Esophagus (tissue), 2 donors: ENCODE measurements at regions not wholly inside any gene's neighbourhood (a gene's known extent, or its start where the extent isn't known, plus 50 kb on each side); places are given as distances from the start of the nearest gene placed in this dataset.

Source experiments
- H3K27ac ChIP-seq, 2 donors: one replicate each; pipeline ENCODE4 v1.5.1; 2013; ENCODE audit warnings: low read depth in 2 of 2, mild to moderate bottlenecking in 2 of 2, inconsistent platforms in 1 of 2, low read length in 1 of 2, moderate library complexity in 1 of 2
- H3K27me3 ChIP-seq, 2 donors: one replicate each; pipeline ENCODE4 v1.6.1; 2013; ENCODE audit warnings: low read length in 2 of 2, control low read depth in 1 of 2, mild to moderate bottlenecking in 1 of 2; ENCODE audit not compliant: insufficient read depth in 2 of 2, control insufficient read depth in 1 of 2
- H3K36me3 ChIP-seq, 2 donors: one replicate each; pipeline ENCODE4 v1.6.1; 2013; ENCODE audit warnings: low read length in 1 of 2; ENCODE audit not compliant: control insufficient read depth in 2 of 2, insufficient read depth in 2 of 2
- H3K4me1 ChIP-seq, 2 donors: one replicate each; pipeline ENCODE4 v1.6.1; 2013; ENCODE audit warnings: low read length in 1 of 2; ENCODE audit not compliant: control insufficient read depth in 2 of 2, insufficient read depth in 2 of 2
- H3K4me3 ChIP-seq, 2 donors: one replicate each; pipeline ENCODE4 v1.5.1; 2013; ENCODE audit warnings: low read length in 2 of 2, mild to moderate bottlenecking in 2 of 2, low read depth in 1 of 2, moderate library complexity in 1 of 2
- H3K9me3 ChIP-seq, 2 donors: one replicate each; pipeline ENCODE4 v1.6.1; 2013; ENCODE audit warnings: mild to moderate bottlenecking in 2 of 2, low read depth in 1 of 2, low read length in 1 of 2, moderate library complexity in 1 of 2; ENCODE audit not compliant: control insufficient read depth in 2 of 2, insufficient read depth in 1 of 2
- WGBS, 2 donors: extraction: QIAGEN DNeasy Blood & Tissue Kit; methylation state at CpG; one replicate each; pipeline ENCODE4 v1.1.7; 2013; 5-methylcytosine and 5-hydroxymethylcytosine counted together
- donor health status: healthy with polysubstance abuse.
- donor health status: Bipolar disorder and iron deficiency.

DNA sequence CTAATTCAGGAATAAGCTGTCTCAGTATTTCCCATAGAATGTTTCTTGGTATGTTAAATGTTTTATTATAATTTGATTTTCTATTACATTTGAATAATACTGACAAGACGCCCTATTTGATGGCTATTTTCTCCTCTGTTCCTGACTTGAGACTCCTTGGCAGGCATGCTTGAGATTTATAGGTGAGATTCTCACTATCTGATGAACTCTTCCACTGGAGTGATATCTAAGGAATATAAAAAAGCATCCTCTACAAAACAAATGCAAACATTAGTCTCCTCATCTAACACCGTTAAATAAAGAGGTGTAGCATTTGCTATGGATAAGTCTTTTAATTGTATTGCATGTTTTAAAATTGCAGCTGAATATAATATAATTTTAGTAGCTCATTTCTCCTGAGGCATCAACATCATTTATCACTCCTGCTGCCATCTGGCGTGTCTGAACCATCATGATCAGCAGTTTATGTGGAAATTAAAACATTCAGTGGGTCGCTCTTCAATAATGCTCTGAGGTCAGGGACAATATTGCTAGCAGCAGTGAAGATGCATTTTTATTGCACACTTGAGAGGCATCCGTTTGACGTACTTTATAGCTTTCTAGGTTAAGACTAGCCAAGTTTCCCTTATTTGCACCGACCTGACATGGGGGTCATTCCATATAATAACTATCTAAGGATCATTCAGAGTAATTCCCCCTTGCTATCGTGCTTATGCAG, 210.4 kb upstream of the GALNTL6 start:
- Histone ChIP-seq H3K9me3 (no peaks in the 10 kb centered on the region), H3K27me3 (no peaks in the 10 kb centered on the region), H3K4me3 (no peak overlapping the region), H3K36me3 (no peaks in the 10 kb centered on the region), H3K27ac (no peak overlapping the region), H3K4me1 (no peaks in the 10 kb centered on the region)
- WGBS, 2 donors = 66 to 69% methylated on average over 8 of the region's 8 CpGs

DNA sequence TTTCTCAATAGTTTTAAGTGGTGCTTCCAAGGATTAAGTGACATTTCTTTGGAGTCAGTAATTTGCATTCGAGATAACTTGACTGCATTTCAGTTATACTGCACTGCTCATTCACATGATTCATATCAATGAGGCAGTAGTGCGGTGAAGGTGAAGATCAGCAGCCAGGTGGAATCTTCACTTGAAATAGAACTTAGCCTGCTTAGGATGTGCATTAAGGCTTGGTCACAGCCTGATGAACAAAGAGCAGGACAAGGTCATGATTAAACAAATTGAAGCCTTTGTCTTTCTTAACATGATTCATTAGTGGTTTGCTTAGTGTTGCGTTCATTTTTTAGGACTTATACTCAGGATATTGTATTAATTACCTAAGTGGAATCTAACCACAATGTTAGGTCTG, 212.1 kb upstream of the GALNTL6 start:
- Histone ChIP-seq H3K4me3 (no peak overlapping the region), H3K27ac (no peak overlapping the region), H3K27me3 (no peaks in the 10 kb centered on the region), H3K4me1 (no peaks in the 10 kb centered on the region), H3K9me3 (no peaks in the 10 kb centered on the region), H3K36me3 (no peaks in the 10 kb centered on the region)
- WGBS, 2 donors = 82 to 84% methylated on average over 3 of the region's 3 CpGs

DNA sequence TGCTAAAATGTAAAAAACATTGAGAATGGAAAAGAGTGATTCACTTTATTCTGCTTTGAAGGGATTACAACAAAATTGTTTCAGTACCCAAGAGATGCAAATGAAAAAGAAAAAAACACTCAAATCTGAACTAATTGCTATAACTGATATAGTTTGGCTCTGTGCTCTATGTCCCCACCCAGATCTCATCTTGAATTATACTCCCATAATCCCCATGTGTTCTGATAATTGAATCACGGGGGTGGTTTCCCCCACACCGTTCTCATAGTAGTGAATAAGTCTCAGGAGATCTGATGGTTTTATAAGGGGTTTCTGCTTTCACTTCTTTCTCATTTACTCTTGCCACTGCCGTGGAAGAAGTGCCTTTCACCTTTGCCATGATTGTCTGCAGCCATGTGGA, 213.6 kb upstream of the GALNTL6 start:
- 77 to 80% methylated on average over 3 of the region's 3 CpGs for whole genome bisulfite sequencing, 2 donors
- H3K27me3 ChIP-seq = no peaks in the 10 kb centered on the region
- no peak overlapping the region for H3K4me3 ChIP-seq
- H3K27ac ChIP-seq = no peak overlapping the region
- H3K9me3 ChIP-seq = peaks cover 0 to 3% of the 10 kb centered on the region in 2 donors
- no peaks in the 10 kb centered on the region for H3K36me3 ChIP-seq
- H3K4me1 ChIP-seq = no peaks in the 10 kb centered on the region

DNA sequence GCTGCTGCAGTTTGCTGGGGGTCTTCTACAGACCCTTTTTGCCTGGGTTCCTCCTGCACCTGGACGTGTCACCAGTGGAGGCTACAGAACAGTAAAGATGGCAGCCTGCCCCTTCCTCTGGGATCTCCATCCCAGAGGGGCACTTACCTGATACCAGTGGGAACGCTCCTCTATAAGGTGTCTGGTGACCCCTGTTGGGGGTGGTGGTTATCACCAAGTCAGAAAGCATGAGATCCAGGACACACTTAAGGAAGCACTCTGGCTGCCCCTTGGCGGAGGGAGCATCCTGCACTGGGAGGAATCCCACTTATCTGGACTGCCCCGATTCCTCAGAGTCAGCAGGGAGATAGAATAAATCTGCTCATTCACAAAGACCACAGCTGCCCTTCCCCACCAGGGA, 218.9 kb upstream of the GALNTL6 start:
- Histone ChIP-seq H3K4me3 (no peak overlapping the region), H3K36me3 (no peaks in the 10 kb centered on the region), H3K27me3 (no peaks in the 10 kb centered on the region), H3K9me3 (peaks cover 0 to 4% of the 10 kb centered on the region in 2 donors), H3K27ac (no peak overlapping the region), H3K4me1 (no peaks in the 10 kb centered on the region)
- 78 to 81% methylated on average over 4 of the region's 4 CpGs for WGBS, 2 donors

DNA sequence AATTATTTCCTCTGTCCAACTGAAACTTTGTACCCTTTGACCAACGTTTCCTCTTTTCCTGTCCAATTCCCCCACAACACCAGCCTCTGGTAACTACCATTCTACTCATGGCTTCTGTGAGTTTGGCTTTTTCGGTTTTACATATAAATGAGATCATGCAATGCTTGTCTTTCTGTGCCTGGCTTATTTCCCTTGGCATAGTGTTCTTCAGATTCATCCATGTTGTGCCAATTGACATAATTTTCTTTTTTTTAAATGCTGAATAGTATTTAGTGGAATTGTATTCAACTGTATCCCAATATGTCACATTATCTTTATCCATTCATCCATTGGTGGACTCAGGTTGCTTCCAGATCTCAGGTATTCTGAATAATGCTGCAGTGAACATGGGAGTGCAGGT, 222.5 kb upstream of the GALNTL6 start:
- Histone ChIP-seq H3K4me1 (no peaks in the 10 kb centered on the region), H3K27ac (no peak overlapping the region), H3K9me3 (peaks cover 0 to 4% of the 10 kb centered on the region in 2 donors), H3K27me3 (no peaks in the 10 kb centered on the region), H3K36me3 (no peaks in the 10 kb centered on the region), H3K4me3 (no peak overlapping the region)
- WGBS, 2 donors = 46 to 48% methylated on average over 2 of the region's 2 CpGs

DNA sequence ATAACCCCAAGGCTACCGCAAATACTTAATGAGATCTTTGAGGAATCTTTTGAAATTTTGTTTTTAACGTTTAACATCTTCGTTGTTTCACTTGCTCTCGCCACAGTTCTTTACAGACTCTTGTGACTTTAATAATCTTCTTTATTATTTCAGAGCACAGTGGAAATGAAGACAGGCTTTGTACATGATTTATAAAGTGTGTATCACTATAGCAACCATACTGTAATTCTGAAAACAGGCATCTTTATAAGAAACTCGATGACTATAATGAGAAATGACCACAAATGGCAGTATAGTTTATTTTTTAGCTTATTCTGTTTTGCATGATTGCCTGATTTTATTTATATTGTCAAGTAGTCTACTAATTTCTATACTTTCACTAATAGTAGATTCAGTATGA, 224.4 kb upstream of the GALNTL6 start:
- Histone ChIP-seq H3K9me3 (no peaks in the 10 kb centered on the region), H3K36me3 (no peaks in the 10 kb centered on the region), H3K27me3 (no peaks in the 10 kb centered on the region), H3K27ac (no peak overlapping the region), H3K4me1 (no peaks in the 10 kb centered on the region), H3K4me3 (no peak overlapping the region)
- WGBS, 2 donors = 54 to 65% methylated on average over 5 of the region's 5 CpGs

DNA sequence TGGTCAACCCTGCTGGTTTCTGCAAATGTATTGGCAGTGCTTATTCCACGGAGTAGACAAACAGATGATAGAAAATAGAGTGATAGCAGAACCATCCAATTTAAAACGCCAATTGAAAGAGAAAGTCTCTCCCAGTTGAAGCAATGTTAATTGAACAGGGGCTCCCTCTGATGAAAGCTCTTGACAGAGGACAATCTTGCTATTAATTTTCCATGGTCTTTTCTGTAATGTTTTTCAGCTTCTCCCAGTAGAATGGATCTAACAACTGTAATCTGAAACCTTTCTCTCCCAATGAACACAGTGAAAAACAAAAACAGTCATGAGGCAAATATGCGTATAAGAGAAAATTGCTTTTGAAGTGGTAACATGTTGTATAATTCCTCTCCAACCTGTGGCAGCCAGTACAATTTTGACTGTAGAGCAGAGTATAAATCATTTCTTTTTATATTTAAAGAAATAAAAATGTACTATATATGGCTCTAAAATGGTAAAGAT, 225.1 kb upstream of the GALNTL6 start:
- 54 to 55% methylated on average over 3 of the region's 3 CpGs for WGBS, 2 donors
- no peak overlapping the region for H3K4me3 ChIP-seq

DNA sequence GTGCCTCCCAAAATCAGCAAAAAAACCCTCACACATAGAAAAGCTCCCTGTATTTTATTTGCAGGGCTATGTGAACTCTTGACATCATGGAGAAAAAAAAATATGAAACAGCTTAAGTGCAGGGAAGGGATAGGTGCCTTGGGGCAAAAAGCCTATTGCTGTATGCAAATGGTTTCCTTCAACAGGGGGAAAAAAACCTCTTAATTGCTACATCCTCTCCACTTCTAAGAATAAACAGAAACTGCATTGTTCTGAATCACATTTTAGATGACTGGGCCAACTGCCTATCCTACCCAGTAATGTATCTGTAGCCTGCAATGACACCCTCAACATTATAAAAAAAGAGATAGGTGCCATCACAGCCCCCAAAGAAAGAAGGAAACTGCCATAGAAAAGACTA, 229.4 kb upstream of the GALNTL6 start:
- no peak overlapping the region for H3K27ac ChIP-seq
- H3K4me1 ChIP-seq = no peaks in the 10 kb centered on the region
- H3K9me3 ChIP-seq = no peaks in the 10 kb centered on the region
- no peaks in the 10 kb centered on the region for H3K27me3 ChIP-seq
- H3K4me3 ChIP-seq = no peak overlapping the region
- H3K36me3 ChIP-seq = no peaks in the 10 kb centered on the region

More for the DNA sequence above, 225.1 kb upstream of the GALNTL6 start:
- Histone ChIP-seq H3K36me3 (no peaks in the 10 kb centered on the region), H3K27me3 (no peaks in the 10 kb centered on the region), H3K9me3 (no peaks in the 10 kb centered on the region), H3K27ac (no peak overlapping the region), H3K4me1 (no peaks in the 10 kb centered on the region)

DNA sequence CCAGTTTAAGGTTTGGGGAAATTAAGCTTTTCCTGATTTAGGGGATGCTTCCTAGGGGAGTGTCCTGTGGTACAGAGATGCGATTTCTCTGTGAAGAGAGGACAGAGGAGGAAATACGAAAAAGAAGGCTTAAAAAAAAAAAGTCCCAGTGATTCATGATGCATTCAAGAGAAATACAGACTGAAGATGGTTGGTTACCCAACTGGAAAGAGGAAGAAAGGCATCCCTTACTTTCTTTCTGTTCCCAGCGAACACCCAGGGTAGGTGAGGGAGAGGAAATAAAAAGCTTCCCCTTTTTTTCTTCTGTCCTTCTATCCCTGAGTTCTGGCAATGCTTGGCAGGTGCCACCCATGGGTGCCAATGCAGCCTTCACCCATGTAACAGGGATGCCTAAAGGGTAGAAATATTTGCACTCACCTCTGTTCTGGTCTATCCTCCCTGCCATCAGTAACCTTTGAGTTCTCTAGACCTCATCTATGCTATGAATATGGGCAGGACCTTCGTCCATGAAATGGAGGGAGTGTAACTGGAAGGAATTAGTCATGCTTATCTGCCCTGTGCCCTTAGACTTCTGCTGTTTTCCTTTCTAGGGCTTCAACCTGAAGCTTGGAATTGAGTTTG, 230.1 kb upstream of the GALNTL6 start:
- H3K4me1 ChIP-seq = no peaks in the 10 kb centered on the region
- no peak overlapping the region for H3K4me3 ChIP-seq
- H3K36me3 ChIP-seq = no peaks in the 10 kb centered on the region
- no peaks in the 10 kb centered on the region for H3K27me3 ChIP-seq
- no peak overlapping the region for H3K27ac ChIP-seq
- H3K9me3 ChIP-seq = no peaks in the 10 kb centered on the region
- WGBS, 2 donors = 41 to 45% methylated on average over 4 of the region's 4 CpGs

DNA sequence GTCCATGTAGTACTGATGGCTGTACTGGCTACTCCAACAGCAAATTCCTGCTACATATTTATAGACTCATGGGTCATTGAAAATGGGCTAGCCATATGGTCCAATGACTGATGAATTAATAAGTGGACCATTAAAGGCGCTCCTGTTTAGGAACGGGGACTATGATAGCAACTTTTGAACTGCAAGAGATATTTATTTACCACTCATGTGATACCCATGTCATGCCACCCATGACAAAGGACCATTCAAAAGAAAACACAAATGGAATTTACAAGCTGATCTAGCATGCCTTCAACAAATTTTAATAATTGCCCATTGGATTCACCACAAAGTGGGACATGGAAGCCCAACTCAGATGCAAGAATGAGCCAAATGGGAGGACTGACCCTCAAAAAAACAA, 240.0 kb upstream of the GALNTL6 start:
- no peak overlapping the region for H3K27ac ChIP-seq
- no peak overlapping the region for H3K4me3 ChIP-seq
- 85 to 96% methylated on average over 2 of the region's 2 CpGs for WGBS, 2 donors

More for the DNA sequence above, 240.0 kb upstream of the GALNTL6 start:
- no peaks in the 10 kb centered on the region for H3K4me1 ChIP-seq
- H3K36me3 ChIP-seq = no peaks in the 10 kb centered on the region
- no peaks in the 10 kb centered on the region for H3K27me3 ChIP-seq
- H3K9me3 ChIP-seq = no peaks in the 10 kb centered on the region
